ENCODE measurements at regions not wholly inside any gene's neighbourhood (a gene's known extent, or its start where the extent isn't known, plus 50 kb on each side); places are given as distances from the start of the nearest gene placed in this dataset.

GRCh38 chr10:111439034-111439842 is 362.4 kb downstream of the ADRA2A start:
- no peak for FAIRE-seq
- Histone ChIP-seq H3K9me3 (no peaks in the 10 kb centered on the region), H3K27ac (no peak overlapping the region), H3K4me2 (no peak overlapping the region), H3K4me1 (no peaks in the 10 kb centered on the region), H3K4me3 (no peak overlapping the region)
- ATAC-seq, result no peak
- no peak for TF ChIP-seq USF2 (IDR thresholded peaks at IDR 0.05)
- TF ChIP-seq RCOR1 (IDR thresholded peaks at IDR 0.05; ENCODE audit: low read depth, low read length), result no peak
- TF ChIP-seq EHF (CRISPR knock-in tag; IDR thresholded peaks at IDR 0.05), result no peak
- no peak for TF ChIP-seq ZSCAN20 (CRISPR knock-in tag; IDR thresholded peaks at IDR 0.05)
- no peak for TF ChIP-seq SMC3 (IDR thresholded peaks at IDR 0.05)
- WGBS (ENCODE audit: missing lambda C conversion rate), result 0% methylated on average over 3 of the region's 3 CpGs
- no peak for DNase-seq (ENCODE audit: low read depth in 1 of 2, low spot score in 1 of 2)
- POLR2A ChIA-PET, result no interaction called here
- CTCF ChIA-PET, result interaction anchor here (0.9 kb wide), 1 partner anchor 29 kb away, joined by 3 read pairs; no protein-coding TSS in a partner anchor

- Histone ChIP-seq H3K27ac (no peak overlapping the region), H3K4me3 (no peak overlapping the region), H3K9me3 (no peaks in the 10 kb centered on the region), H3K4me2 (no peak overlapping the region), H3K4me1 (no peaks in the 10 kb centered on the region)
- no peak for TF ChIP-seq FOXS1 (CRISPR knock-in tag; IDR thresholded peaks at IDR 0.05)
- TF ChIP-seq ZFP36 (IDR thresholded peaks at IDR 0.05; ENCODE audit: borderline replicate concordance, partially characterized antibody), result no peak
- no peak for TF ChIP-seq ZNF302 (CRISPR knock-in tag; IDR thresholded peaks at IDR 0.05)
- TF ChIP-seq HOXB5 (CRISPR knock-in tag; IDR thresholded peaks at IDR 0.05), result no peak
- no peak for TF ChIP-seq MAFK (IDR thresholded peaks at IDR 0.05; ENCODE audit: partially characterized antibody)
- ChIA-PET POLR2A (no interaction called here), CTCF (no interaction called here)
- WGBS (ENCODE audit: missing lambda C conversion rate), result 13% methylated on average over 5 of the region's 5 CpGs
- ATAC-seq (no peak), DNase-seq (ENCODE audit: low read depth in 1 of 2, low spot score in 1 of 2) (no peak), FAIRE-seq (no peak)
Measured at GRCh38 chr10:111440501-111440900, 363.7 kb downstream of the ADRA2A start.

DNA sequence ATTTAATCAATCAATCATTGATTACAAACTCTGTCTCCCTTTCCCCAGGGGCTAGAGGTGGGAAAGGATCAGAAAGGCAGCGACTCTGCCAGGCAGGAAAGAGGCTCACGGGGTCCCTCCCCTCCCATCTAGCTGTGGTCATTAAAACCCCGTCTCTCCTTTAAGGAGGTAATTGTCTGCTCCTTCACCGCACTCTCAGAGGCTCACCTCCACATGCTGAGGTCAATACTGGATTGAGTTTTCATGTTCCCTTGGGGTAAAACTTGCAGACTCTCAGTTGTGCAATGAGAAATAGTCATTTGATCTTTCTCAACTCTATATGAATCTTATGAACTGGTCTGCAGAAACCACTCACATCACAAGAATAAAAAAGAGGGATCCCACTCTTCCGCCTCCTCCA is 368.8 kb downstream of the ADRA2A start:
- Histone ChIP-seq H3K27ac (no peak overlapping the region), H3K4me1 (no peaks in the 10 kb centered on the region), H3K9me3 (no peaks in the 10 kb centered on the region), H3K4me3 (no peak overlapping the region), H3K4me2 (no peak overlapping the region)
- FAIRE-seq, result no peak
- DNase-seq (ENCODE audit: low read depth in 1 of 2, low spot score in 1 of 2), result no peak
- WGBS (ENCODE audit: missing lambda C conversion rate), result 18% methylated on average over 5 of the region's 5 CpGs
- ChIA-PET CTCF (interaction anchor here (1.4 kb wide), 1 partner anchor 370 kb away, joined by 3 read pairs; no protein-coding TSS in a partner anchor), POLR2A (no interaction called here)
- no peak for ATAC-seq
- no peak for TF ChIP-seq ZNF302 (CRISPR knock-in tag; IDR thresholded peaks at IDR 0.05)
- no peak for TF ChIP-seq RFX5 (IDR thresholded peaks at IDR 0.05)
- TF ChIP-seq ATOH8 (CRISPR knock-in tag; IDR thresholded peaks at IDR 0.05; ENCODE audit: low read depth), result no peak
- TF ChIP-seq EHMT2 (IDR thresholded peaks at IDR 0.05; ENCODE audit: low read depth), result no peak
- TF ChIP-seq CBX8 (IDR thresholded peaks at IDR 0.05), result no peak
- no peak for TF ChIP-seq REST (IDR thresholded peaks at IDR 0.05)
- no peak for TF ChIP-seq SREBF2 (IDR thresholded peaks at IDR 0.05)
- no peak for TF ChIP-seq SMC3 (IDR thresholded peaks at IDR 0.05)
- no peak for TF ChIP-seq JUNB (IDR thresholded peaks at IDR 0.05)
- no peak for TF ChIP-seq RARB (CRISPR knock-in tag; IDR thresholded peaks at IDR 0.05)
- no peak for TF ChIP-seq HOXA7 (CRISPR knock-in tag; IDR thresholded peaks at IDR 0.05)
